ENCODE measurements at regions not wholly inside any gene's neighbourhood (a gene's known extent, or its start where the extent isn't known, plus 50 kb on each side); places are given as distances from the start of the nearest gene placed in this dataset.

- H3K18ac ChIP-seq (ENCODE audit: insufficient read length, low read depth, low read length), result no peak overlapping the region
- H3K4me2 ChIP-seq (ENCODE audit: insufficient read depth, insufficient read length, low read length), result no peak overlapping the region
- H4K91ac ChIP-seq (ENCODE audit: insufficient read length, low read depth, low read length), result no peak overlapping the region
- H3K79me2 ChIP-seq (ENCODE audit: insufficient read depth, low read length), result no peaks in the 10 kb centered on the region
- no peak overlapping the region for H4K5ac ChIP-seq (ENCODE audit: insufficient read length, low read depth, low read length)
- no peak overlapping the region for H4K8ac ChIP-seq (replicated peaks; ENCODE audit: insufficient read length, low read depth, low read length)
- no peak overlapping the region for H2AFZ ChIP-seq (ENCODE audit: low read length)
- no peak overlapping the region for H2BK12ac ChIP-seq (ENCODE audit: insufficient read length, low read depth, low read length)
- no peak overlapping the region for H3K9ac ChIP-seq (ENCODE audit: extremely low read depth, insufficient read length, low read length)
- no peak overlapping the region for H2BK120ac ChIP-seq (ENCODE audit: low read depth, low read length, poor library complexity, severe bottlenecking)
- H3K27ac Mint-ChIP-seq, result no peak overlapping the region
- no CpG with 5 or more reads among the region's 24 CpGs for WGBS (ENCODE audit: extremely low coverage, insufficient read length, low lambda C conversion rate)
- peaks cover 4 to 6% of the 10 kb centered on the region in 2 experiments; a peak in 3 of 4 replicates for H3K4me1 Mint-ChIP-seq
- no peak overlapping the region for H3T11ph ChIP-seq (ENCODE audit: low read length)
- no peaks in the 10 kb centered on the region for H3K79me1 ChIP-seq (ENCODE audit: insufficient read depth, low read depth, low read length, poor library complexity, severe bottlenecking)
- no peak overlapping the region for H3K23ac ChIP-seq (ENCODE audit: insufficient read length, low read depth, low read length)
- no peak overlapping the region for H3K4me3 Mint-ChIP-seq
- no peak overlapping the region for H2BK20ac ChIP-seq (ENCODE audit: low read depth, low read length, poor library complexity, severe bottlenecking)
- H2AK5ac ChIP-seq (ENCODE audit: insufficient read length, low read length), result no peak overlapping the region
- no peaks in the 10 kb centered on the region for H3K9me3 Mint-ChIP-seq
- no peaks in the 10 kb centered on the region for H3K4me1 ChIP-seq (ENCODE audit: insufficient read depth, low read length)
- no peak overlapping the region for H3K27ac ChIP-seq (ENCODE audit: insufficient read length, low read depth, low read length)
- H2BK5ac ChIP-seq (ENCODE audit: insufficient read length, low read length), result no peak overlapping the region
- H3K14ac ChIP-seq (ENCODE audit: insufficient read depth, low read length), result no peak overlapping the region
- no peak overlapping the region for H3K56ac ChIP-seq (ENCODE audit: insufficient read length, low read depth, low read length)
- H3K23me2 ChIP-seq (ENCODE audit: insufficient read length, low read depth, low read length, poor library complexity, severe bottlenecking), result no peaks in the 10 kb centered on the region
- TF ChIP-seq CTCF (conservative IDR thresholded peaks at IDR 0.05), result no peak
- no peaks in the 10 kb centered on the region for H4K20me1 ChIP-seq (ENCODE audit: control insufficient read depth, insufficient read depth, insufficient read length)
- H3K27me3 Mint-ChIP-seq (ENCODE audit: low read depth), result no peaks in the 10 kb centered on the region
- H3K27me3 ChIP-seq (ENCODE audit: insufficient read depth, low read length), result no peaks in the 10 kb centered on the region
- no peak overlapping the region for H2BK15ac ChIP-seq (ENCODE audit: low read depth, low read length)
- H3K9me3 ChIP-seq (ENCODE audit: control insufficient read depth, low read depth, low read length), result no peaks in the 10 kb centered on the region
- H3K36me3 Mint-ChIP-seq (ENCODE audit: insufficient read depth in 1 of 3, low read depth in 3 of 3), result no peaks in the 10 kb centered on the region; a peak in 1 of 7 replicates
- H3K4ac ChIP-seq (ENCODE audit: low read depth, low read length), result no peak overlapping the region
- DNase-seq, result no peak
These were observed 285.4 kb downstream of the GPR37 start for GRCh38 chr7:124480036-124480820.

Measured in H9 (cell line).